ENCODE measurements at regions not wholly inside any gene's neighbourhood (a gene's known extent, or its start where the extent isn't known, plus 50 kb on each side); places are given as distances from the start of the nearest gene placed in this dataset.

DNA sequence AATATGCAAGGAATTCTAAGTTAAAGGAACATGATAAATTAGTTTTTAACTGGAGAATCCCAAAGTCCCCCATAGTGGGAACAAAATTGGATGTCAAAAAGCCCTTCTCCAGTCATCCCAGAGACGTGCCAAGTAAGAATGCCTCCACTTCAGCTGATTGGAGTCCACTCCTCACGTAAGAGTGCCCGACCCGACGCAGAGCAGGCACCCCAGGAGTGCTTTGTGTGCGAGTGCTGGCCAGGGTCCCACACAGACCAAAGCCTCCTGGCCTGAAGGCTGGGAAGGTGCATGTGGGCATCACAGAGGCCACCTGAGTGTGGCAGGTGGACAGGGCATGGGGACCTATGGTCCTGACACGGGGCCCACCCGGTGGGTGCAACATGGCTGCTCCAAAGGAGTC, 183.5 kb downstream of the GLI2 start:
- TF ChIP-seq NFE2L1 (CRISPR knock-in tag; IDR thresholded peaks at IDR 0.05) (no peak), GABPB1 (CRISPR knock-in tag; IDR thresholded peaks at IDR 0.05) (no peak), SP1 (CRISPR knock-in tag; conservative IDR thresholded peaks at IDR 0.05) (no peak), TEAD1 (CRISPR knock-in tag; IDR thresholded peaks at IDR 0.05) (no peak), NFYB (CRISPR knock-in tag; conservative IDR thresholded peaks at IDR 0.05; ENCODE audit: low read depth) (no peak)
- TF ChIP-seq, protein P1, sequence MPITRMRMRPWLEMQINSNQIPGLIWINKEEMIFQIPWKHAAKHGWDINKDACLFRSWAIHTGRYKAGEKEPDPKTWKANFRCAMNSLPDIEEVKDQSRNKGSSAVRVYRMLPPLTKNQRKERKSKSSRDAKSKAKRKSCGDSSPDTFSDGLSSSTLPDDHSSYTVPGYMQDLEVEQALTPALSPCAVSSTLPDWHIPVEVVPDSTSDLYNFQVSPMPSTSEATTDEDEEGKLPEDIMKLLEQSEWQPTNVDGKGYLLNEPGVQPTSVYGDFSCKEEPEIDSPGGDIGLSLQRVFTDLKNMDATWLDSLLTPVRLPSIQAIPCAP (CRISPR knock-in tag; IDR thresholded peaks at IDR 0.05), result no peak
- TF ChIP-seq, protein P2, sequence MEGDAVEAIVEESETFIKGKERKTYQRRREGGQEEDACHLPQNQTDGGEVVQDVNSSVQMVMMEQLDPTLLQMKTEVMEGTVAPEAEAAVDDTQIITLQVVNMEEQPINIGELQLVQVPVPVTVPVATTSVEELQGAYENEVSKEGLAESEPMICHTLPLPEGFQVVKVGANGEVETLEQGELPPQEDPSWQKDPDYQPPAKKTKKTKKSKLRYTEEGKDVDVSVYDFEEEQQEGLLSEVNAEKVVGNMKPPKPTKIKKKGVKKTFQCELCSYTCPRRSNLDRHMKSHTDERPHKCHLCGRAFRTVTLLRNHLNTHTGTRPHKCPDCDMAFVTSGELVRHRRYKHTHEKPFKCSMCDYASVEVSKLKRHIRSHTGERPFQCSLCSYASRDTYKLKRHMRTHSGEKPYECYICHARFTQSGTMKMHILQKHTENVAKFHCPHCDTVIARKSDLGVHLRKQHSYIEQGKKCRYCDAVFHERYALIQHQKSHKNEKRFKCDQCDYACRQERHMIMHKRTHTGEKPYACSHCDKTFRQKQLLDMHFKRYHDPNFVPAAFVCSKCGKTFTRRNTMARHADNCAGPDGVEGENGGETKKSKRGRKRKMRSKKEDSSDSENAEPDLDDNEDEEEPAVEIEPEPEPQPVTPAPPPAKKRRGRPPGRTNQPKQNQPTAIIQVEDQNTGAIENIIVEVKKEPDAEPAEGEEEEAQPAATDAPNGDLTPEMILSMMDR (IDR thresholded peaks at IDR 0.05), result no peak
- TF ChIP-seq, protein P3, sequence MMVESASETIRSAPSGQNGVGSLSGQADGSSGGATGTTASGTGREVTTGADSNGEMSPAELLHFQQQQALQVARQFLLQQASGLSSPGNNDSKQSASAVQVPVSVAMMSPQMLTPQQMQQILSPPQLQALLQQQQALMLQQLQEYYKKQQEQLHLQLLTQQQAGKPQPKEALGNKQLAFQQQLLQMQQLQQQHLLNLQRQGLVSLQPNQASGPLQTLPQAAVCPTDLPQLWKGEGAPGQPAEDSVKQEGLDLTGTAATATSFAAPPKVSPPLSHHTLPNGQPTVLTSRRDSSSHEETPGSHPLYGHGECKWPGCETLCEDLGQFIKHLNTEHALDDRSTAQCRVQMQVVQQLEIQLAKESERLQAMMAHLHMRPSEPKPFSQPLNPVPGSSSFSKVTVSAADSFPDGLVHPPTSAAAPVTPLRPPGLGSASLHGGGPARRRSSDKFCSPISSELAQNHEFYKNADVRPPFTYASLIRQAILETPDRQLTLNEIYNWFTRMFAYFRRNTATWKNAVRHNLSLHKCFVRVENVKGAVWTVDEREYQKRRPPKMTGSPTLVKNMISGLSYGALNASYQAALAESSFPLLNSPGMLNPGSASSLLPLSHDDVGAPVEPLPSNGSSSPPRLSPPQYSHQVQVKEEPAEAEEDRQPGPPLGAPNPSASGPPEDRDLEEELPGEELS (CRISPR knock-in tag; IDR thresholded peaks at IDR 0.05), result no peak
